Right kidney (tissue), 1 donor: ENCODE measurements at regions not wholly inside any gene's neighbourhood (a gene's known extent, or its start where the extent isn't known, plus 50 kb on each side); places are given as distances from the start of the nearest gene placed in this dataset.
"Not testable (repeated sequence)": the region's sequence is repeated elsewhere in the genome, so short reads cannot be mapped to it uniquely, and the experiment has no call there.

Experiments used
- DNase-seq: peaks from one replicate; pipeline ENCODE4 v3.0.0-alpha.2; 2016

DNA sequence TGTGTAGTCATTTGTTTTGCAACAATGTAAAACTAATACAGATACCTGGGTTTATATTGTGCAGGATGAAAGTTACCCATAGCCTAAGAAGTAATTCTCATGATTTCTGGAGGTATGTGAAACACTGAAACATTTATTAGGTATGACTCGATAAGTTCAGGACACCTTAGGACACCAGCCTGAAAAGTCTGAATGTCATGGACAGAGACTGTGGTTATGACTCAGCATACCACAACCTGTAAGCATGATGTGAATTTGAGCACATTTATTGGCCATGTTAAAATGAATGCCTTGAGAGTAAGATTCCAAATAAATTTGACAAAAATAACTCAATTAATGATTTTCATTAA lies 1471.7 kb upstream of the B3GALT2 start:
- DNase-seq, result no peak

DNA sequence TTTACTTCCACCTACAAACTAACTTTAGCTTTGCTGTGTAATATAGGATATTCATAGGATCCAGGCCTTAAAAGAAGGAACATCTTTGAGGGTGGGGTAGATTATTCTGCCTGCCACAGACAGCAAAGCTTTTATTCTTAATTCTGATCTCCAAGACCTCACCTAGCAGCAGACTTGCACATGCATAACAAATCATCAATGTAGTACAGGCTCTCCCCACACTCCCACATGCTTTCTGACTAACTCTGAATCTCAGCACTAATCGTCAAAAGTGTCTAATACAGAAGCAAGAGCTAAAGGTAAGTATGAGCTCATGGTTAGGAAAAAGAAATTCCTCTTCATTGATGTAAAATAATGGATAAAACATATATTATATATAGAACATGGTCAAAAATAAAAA lies 1468.5 kb upstream of the B3GALT2 start:
- no peak for DNase-seq

DNA sequence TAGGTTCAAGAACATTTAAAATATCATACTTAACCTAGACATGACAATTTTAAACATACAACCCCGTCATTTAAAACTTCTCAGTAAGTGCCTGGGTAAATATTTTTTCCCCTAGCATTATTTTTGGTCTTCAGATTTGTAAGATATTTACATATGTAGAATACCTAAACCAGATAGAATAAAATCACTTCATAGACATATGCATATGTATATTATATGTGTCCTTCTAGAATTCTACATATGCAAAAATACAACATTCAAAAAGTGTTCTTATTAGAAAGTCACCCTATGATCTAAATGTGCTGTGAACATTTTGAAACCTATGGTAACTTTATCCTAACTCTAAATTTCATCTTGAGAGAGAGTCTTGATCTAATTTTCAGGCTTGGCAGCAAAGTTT lies 1467.0 kb upstream of the B3GALT2 start:
- no peak for DNase-seq

DNA sequence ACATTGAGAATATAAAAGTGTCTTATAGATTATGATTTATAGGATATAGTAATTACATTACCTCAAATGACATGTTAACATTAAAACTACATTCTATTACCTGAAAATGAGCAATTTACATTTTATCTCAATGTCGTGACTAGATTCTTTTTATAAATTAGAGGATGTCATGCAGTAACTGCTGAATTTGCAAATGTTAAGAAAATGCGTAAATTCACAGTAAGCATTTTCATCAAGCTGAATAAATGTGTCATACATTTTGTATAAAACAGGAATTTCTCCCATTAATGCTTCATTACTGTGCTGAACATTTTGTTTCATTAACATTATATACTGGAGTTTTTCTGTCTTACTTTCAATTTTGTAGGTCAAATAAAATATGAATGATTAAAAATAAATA lies 1460.7 kb upstream of the B3GALT2 start:
- no peak for DNase-seq

DNA sequence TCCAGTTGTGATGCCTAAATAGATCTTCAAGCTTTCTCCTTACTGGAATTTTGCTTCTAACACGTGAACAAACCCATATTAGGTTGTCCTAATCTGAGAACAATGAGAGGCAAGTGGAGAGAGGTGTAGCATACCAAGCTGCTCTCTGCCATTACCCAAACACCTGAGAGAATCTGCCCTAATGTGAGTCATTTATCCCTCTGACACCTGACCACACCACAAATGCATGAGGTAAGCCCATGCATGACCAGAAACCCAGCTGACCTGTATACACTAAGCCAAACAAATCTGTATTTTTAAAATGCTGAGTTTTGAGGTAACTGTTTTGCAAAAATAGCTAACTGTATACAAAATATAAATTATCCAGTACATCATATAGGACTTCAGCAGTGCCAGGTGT lies 1458.1 kb upstream of the B3GALT2 start:
- DNase-seq, result no peak

DNA sequence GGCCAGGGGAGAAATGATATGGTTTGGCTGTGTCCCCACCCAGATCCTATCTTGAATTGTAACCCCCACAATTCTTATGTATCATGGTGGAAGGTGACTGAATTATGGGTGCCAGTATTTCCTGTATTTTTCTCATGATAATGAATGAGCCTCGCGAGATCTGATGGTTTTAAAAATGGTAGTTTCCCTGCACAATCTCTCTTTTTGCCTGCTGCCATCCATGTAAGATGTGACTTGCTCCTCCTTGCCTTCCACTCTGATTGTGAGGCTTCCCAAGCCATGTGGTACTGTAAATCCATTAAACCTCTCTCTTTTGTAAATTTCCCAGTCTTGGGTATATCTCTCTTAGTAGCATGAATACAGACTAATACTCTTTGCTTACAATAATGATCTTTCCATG lies 1453.9 kb upstream of the B3GALT2 start:
- no peak for DNase-seq

DNA sequence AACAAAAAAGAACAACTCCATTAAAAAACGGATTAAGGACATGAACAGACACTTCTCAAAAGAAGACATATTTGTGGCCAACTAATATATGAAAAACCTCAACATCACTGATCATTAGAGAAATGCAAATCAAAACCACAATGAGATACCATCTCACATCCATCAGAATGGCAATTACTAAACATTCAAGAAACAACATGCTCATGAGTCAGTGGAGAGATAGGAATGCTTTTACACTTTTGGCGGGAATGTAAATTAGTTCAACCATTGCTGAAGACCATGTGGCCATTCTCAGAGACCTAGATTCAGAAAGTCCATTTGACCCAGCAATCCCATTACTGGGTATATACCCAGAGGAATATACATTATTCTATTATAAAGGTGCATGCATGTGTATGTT lies 1442.6 kb upstream of the B3GALT2 start:
- no peak for DNase-seq

DNA sequence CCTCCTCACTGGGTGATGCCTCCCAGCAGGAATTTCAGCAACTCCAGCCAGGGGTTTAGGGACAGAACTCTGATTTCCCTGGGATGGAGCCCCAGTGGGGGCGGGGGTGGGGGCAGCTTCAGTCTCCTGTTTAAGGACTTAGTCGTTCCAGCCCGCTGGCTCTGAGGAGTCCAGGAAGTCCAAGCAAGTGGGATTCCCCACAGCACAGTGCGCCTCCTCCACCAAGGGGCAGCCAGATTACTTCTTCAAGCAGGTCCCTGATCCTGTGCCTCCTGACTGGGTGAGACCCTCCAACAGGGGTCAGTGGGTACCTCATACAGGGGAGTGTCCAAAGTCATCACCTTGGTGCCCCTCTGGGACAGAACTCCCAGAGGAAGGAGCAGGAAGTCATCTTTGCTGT lies 1438.4 kb upstream of the B3GALT2 start:
- no peak for DNase-seq

DNA sequence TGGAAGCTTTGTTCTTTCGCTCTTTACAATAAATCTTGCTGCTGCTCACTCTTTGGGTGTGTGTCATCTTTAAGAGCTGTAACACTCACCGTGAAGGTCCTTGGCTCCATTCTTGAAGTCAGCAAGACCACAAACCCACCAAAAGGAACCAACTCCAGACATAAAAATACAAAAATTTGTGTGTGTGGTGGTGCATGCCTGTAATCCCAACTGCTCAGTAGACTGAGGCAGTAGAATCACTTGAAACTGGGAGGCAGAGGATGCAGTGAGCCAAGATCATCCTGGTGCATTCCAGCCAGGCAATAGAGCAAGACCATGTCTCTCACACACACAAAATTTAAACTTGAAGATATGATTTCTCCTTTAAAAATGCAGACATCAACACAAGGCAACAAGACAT lies 1431.7 kb upstream of the B3GALT2 start:
- no peak for DNase-seq

DNA sequence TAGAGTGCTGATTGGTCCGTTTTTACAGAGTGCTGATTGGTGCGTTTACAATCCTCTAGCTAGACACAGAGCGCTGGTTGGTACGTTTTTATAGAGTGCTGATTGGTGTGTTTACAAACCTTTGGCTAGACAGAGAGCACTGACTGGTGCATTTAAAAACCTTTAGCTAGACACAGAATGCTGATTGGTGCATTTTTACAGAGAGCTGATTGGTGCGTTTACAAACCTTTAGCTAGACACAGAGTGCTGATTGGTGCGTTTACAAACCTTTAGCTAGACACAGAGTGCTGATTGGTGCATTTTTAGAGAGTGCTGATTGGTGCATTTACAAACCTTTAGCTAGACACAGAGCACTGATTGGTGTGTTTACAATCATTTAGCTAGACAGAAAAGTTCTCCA lies 1430.9 kb upstream of the B3GALT2 start:
- DNase-seq, result not testable (repeated sequence)

DNA sequence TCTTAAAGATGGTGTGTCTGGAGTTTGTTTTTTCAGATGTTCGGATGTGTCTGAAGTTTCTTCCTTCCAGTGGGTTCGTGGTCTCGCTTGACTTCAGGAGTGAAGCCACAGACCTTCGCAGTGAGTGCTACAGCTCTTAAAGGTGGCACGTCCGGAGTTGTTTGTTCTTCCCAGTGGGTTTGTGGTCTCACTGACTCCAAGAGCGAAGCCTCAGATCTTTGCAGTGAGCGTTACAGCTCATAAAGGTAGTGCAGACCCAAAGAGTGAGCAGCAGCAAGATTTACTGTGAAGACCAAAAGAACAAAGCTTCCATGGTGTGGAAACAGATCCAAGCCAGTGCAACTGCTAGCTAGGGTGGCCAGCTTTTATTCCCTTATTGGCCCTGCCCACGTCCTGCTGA lies 1430.4 kb upstream of the B3GALT2 start:
- no peak for DNase-seq

DNA sequence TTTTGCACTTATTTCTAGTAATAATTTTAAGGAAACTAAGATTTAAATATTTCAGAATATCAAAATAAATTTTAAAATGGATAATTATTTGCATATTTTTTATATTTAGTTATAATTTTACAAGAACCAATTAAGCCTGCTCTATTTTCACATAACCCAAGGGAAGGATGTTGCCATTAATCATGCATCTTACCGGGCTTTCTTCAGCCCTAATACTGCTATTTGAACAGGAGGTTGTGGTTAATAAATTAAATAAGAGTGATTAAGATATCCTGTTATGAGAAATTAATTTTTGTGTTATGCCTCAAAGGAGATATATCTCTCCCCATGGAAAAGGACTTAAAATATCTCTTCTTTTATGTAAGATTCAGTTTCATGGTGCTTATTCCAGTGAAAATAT lies 1415.8 kb upstream of the B3GALT2 start:
- DNase-seq, result no peak

DNA sequence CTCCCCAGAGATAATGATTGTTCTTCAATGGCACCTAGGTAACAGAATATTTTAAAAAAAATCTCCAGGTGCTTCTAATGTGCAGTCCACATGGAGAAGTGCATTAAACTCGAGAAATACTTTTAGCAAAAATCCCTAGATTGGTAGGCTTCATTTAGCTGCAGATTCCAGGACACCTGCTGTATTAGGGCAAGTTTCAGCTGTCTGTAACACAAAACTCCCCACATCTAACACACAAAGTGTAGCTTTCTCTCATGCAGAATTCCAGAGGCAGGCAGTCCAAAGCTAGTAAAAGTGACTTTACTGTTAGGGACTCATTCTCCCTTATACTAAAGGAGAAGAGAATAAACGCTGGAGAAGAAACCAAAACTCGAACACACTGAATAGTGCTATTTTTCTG lies 1414.3 kb upstream of the B3GALT2 start:
- no peak for DNase-seq

DNA sequence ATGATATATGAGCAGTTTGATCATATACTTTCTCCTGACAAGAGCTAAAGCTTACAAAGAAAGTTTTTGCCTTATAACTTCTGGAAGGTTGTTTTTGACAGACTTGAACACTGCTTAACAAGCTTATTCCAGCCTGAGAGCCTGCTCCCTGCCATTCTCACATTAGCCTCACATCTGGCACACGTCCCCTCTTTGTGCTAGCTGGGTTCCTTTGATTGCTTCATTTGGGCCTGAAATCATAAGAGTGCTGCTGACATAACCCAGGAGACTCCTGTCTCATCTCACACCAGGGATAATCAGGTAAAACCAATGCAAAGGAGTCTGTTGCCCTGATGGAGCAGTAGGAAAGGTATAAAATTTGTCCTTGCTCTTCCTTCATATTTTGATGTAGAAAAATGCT lies 1411.7 kb upstream of the B3GALT2 start:
- no peak for DNase-seq

DNA sequence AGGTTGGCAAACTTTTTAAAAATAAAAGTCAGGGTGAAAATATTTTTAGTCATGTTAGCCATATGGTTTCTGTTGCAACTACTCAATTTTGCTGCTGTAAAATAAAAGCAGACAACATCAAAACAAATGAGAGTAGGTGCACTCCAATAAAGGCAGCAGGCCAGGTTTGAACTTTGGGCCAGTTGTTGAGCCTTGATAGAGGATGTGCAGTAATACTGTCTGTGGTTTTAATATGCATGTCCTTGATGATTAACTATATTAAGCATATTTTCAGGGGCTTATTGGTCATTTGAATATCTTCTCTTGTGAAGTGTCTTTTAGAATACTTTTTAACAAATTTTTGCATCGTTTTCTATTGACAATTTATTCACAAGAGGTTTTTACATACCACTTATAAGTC lies 1399.9 kb upstream of the B3GALT2 start:
- DNase-seq, result no peak

DNA sequence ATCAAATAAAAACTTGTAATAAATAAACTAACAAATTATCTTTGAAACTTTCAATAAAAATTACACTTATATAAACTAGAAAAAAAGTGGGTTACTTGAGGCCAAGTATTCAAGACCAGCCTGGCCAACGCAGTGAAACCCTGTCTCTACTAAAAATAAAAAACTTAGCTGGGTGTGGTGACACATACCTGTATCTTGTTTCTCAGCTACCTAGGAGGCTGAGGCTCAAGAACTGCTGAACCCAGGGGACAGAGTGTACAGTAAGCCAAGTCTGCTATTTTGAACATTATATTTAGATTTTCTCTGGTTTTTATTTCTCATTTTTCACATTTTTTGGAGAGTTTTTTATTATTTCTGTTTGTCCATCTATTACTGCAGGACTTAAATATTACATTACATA lies 1397.6 kb upstream of the B3GALT2 start:
- DNase-seq, result no peak

DNA sequence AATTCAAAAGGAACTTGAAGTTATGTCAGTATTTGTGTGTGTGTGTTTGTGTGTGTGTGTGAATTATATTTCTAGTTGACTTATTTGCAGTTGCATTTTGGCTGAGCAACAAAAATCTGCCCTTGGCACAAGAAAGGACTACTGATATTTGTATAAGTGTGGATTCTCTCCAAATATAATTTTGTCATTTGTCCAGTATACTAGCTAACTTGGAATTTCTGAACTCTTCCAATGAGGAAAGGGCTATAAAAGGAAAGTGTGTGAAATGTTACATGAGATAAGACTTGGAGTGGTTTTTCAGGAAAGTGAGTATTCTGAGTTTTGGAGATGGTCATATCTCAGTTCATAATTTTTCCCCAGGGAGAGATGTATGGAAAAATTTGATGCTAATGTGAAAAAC lies 1384.1 kb upstream of the B3GALT2 start:
- no peak for DNase-seq

DNA sequence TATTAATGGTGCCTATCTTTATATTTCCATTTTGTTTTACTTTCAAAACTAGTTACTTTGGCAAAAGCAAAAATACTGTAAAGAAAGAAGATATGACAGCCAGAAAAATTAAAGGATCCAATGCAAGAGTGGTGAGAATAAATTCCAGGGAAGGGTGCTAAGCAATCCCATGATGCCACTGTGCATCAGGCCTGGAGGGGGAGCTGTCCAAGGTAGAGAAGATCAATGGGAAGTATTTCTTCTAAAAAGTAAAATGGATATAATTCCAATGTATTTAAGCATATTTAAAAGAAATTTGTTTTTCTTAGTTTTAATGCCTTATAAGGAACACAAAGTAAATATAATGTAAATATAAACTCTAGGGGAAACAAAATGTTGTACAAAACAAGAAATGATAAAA lies 1382.2 kb upstream of the B3GALT2 start:
- DNase-seq, result no peak

DNA sequence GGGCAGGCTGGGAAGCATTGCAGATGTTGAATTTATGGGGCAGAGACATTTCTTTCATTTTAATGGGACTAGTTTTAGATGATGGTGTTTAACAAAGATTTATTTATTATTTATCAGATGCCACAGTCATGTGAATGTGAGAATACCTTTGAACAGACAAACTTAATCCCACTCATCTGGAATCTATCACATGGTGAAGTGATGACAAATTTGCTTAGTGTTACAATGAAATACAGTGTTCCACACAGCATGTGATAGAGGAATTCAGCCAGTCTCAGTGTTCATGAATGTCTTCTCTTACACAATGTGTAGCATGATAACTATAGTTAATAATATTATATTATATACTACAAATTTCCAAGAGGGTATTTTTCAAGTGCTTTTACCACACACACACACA lies 1361.7 kb upstream of the B3GALT2 start:
- DNase-seq, result no peak

DNA sequence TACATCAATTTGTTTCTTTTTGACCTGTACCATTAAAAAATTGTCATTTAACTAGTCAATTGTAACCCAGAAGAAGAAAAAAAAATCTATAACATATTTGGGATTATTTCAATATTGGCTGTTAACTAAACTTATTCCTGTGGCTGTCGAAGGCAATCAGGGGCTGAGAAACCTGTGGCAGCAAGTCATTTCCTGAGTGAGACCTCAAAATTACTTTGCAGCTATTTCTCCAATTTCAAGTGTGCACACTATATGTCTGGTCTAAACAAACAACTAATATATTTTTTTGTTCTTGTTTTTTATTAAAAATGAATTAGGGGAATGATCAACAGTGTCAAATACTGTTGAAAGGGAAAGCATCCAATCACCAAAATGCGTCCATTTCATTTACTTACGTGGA lies 1357.6 kb upstream of the B3GALT2 start:
- no peak for DNase-seq

DNA sequence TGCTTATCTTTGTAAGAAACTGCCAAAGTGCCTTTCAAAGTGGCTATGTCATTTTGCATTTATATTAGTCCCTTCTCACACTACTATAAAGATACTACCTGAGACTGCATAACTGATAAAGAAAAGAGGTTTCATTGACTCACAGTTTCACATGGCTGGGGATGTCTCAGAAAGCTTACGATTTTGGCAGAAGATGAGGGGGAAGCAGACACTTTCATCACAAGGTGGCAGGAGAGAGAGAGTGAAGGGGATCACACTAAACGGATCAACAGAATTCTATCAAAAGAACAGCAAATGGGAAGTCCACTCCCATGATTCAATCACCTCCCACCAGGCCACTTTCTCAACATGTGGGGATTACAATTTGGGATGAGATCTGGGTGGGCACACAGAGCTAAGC lies 1352.0 kb upstream of the B3GALT2 start:
- no peak for DNase-seq

DNA sequence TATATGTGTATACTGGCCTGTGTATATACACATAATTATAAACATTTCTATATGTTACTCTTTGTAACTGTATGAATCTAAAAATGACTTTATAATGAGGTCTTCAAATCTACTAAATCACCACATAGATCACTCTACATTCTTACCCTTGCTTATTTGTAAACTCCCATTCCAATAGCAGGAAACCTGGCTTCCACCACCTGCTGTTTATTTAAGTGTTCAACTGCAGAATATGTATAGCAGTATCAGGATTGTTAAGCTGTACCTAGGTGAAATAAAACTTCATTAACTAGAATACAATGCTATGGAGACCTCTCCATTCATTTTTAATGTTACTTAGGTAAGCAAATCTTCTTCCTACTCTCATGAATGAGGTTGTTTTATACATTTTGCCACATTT lies 1351.1 kb upstream of the B3GALT2 start:
- no peak for DNase-seq

DNA sequence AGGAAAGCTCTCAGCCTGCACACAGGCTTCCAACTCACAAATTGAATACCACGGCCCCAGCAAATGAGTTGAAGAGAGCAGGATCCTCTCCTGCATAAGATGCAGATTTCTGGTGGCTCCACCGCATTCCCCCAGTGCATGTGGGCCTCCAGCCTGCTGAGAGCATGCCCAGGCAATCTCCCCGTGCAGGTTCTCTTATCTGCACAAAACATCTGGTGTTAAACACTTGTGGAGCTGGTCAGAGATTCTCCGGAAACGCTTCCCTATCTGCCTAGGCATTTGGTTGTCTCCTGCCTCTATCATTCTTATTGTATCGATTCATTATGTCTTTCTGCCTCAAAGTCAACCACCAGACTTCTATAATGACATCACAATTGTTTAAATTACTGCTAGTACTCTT lies 1349.0 kb upstream of the B3GALT2 start:
- DNase-seq, result no peak

DNA sequence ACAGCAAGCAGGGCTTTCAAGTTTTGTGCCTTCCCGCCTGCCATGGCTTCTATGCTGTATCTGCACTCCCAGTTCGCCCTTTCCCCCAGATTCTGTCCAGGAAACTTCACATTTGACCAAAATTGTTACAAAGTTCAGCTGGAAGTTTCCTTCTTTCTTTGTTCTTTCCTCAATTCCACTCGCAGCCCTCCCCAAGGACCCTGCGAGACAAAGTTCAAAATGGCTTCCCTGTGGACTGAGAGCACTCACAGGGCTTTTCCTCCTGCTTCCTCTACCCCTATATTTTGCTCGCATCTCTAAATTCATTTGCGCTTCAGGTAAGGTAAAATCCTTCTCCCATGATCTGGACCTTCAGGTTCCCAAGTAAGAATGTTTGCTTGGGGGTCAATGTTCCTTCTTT lies 1348.4 kb upstream of the B3GALT2 start:
- no peak for DNase-seq

DNA sequence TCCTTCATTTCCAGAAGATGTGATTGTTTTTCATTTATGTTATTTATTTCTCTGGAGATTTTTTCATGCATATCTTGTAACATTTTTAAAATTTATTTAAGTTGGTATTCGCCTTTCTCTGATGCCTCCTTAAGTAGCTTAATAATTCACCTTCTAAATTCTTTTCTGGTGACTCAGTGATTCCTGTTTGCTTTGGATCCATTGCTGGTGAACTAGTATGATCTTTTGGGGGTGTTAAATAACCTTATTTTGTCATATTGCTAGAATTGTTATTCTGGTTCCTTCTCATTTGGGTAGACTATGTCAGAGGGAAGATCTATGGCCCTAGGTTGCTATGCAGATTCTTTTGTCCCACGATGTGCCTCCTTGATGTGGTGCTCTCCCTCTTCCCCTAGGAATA lies 1347.2 kb upstream of the B3GALT2 start:
- DNase-seq, result no peak

DNA sequence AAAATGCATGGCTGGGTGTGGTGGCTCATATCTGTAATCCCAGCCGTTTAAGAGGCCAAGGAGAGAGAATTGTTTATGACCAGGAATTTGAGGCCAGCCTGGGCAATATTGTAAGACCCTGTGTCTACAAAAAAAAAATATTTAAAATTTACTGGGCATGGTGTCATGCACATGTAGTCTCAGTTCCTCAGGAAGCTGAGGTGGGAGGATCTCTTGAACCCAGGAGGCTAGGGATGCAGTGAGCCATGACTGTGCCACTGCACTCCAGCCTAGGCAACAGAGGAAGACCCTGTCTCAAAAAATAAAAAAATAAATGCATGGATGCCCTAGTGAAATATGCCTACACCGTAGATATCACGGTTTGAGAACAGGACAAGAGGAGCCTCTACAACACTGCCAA lies 1331.2 kb upstream of the B3GALT2 start:
- DNase-seq, result no peak
